ENCODE measurements at regions not wholly inside any gene's neighbourhood (a gene's known extent, or its start where the extent isn't known, plus 50 kb on each side); places are given as distances from the start of the nearest gene placed in this dataset.
A peak's percentile ranks its signal among the peaks of the same experiment; 100 is the strongest.

- Histone ChIP-seq H3K36me3 (ENCODE audit: insufficient read depth, low read length) (no peaks in the 10 kb centered on the region), H3K4me3 (ENCODE audit: low read depth, low read length) (no peak overlapping the region), H3K27me3 (ENCODE audit: insufficient read depth, low read length) (no peaks in the 10 kb centered on the region), H3K4me1 (ENCODE audit: control insufficient read depth, insufficient read depth, low read length, unreplicated experiment) (no peaks in the 10 kb centered on the region), H3K27ac (ENCODE audit: low read depth, low read length) (no peak overlapping the region), H2AFZ (ENCODE audit: low read length, unreplicated experiment) (no peak overlapping the region), H3K79me2 (ENCODE audit: control insufficient read depth, insufficient read depth, low read length, unreplicated experiment) (no peaks in the 10 kb centered on the region)
Measured at GRCh38 chr1:88288571-88288970, 395.5 kb upstream of the PKN2 start.

- Histone ChIP-seq H3K4me1 (ENCODE audit: control insufficient read depth, insufficient read depth, low read length, unreplicated experiment) (no peaks in the 10 kb centered on the region), H3K27ac (ENCODE audit: low read depth, low read length) (no peak overlapping the region)
Measured at GRCh38 chr1:88289401-88290102, 394.5 kb upstream of the PKN2 start.

GRCh38 chr1:88291611-88292354, 392.3 kb upstream of the PKN2 start:
- 0 out of 2 replicates have a peak, but pooled peaks cover 3% of the 10 kb centered on the region for H3K27me3 ChIP-seq (ENCODE audit: insufficient read depth, low read length)
- H3K4me3 ChIP-seq (ENCODE audit: low read depth, low read length), result no peak overlapping the region
- H3K27ac ChIP-seq (ENCODE audit: low read depth, low read length), result no peak overlapping the region
- H3K4me1 ChIP-seq (ENCODE audit: control insufficient read depth, insufficient read depth, low read length, unreplicated experiment), result no peaks in the 10 kb centered on the region
- H3K79me2 ChIP-seq (ENCODE audit: control insufficient read depth, insufficient read depth, low read length, unreplicated experiment), result no peaks in the 10 kb centered on the region
- no peak overlapping the region for H2AFZ ChIP-seq (ENCODE audit: low read length, unreplicated experiment)
- H3K36me3 ChIP-seq (ENCODE audit: insufficient read depth, low read length), result no peaks in the 10 kb centered on the region

More at GRCh38 chr1:88289401-88290102, 394.5 kb upstream of the PKN2 start:
- H3K79me2 ChIP-seq (ENCODE audit: control insufficient read depth, insufficient read depth, low read length, unreplicated experiment), result no peaks in the 10 kb centered on the region
- no peak overlapping the region for H2AFZ ChIP-seq (ENCODE audit: low read length, unreplicated experiment)
- H3K36me3 ChIP-seq (ENCODE audit: insufficient read depth, low read length), result no peaks in the 10 kb centered on the region
- no peak overlapping the region for H3K4me3 ChIP-seq (ENCODE audit: low read depth, low read length)
- no peaks in the 10 kb centered on the region for H3K27me3 ChIP-seq (ENCODE audit: insufficient read depth, low read length)

- H2AFZ ChIP-seq (ENCODE audit: low read length, unreplicated experiment), result no peak overlapping the region
- H3K4me1 ChIP-seq (ENCODE audit: control insufficient read depth, insufficient read depth, low read length, unreplicated experiment), result no peaks in the 10 kb centered on the region
- H3K27me3 ChIP-seq (ENCODE audit: insufficient read depth, low read length), result peaks cover 8% of the 10 kb centered on the region; the same call in 1 of the 2 replicates
- no peak overlapping the region for H3K4me3 ChIP-seq (ENCODE audit: low read depth, low read length)
- H3K79me2 ChIP-seq (ENCODE audit: control insufficient read depth, insufficient read depth, low read length, unreplicated experiment), result no peaks in the 10 kb centered on the region
- no peaks in the 10 kb centered on the region for H3K36me3 ChIP-seq (ENCODE audit: insufficient read depth, low read length)
- no peak overlapping the region for H3K27ac ChIP-seq (ENCODE audit: low read depth, low read length)
Measured at GRCh38 chr1:88293691-88294190, 390.3 kb upstream of the PKN2 start.

- no peak overlapping the region for H3K27ac ChIP-seq (ENCODE audit: low read depth, low read length)
- no peak overlapping the region for H3K4me3 ChIP-seq (ENCODE audit: low read depth, low read length)
- no peaks in the 10 kb centered on the region for H3K79me2 ChIP-seq (ENCODE audit: control insufficient read depth, insufficient read depth, low read length, unreplicated experiment)
- H3K27me3 ChIP-seq (ENCODE audit: insufficient read depth, low read length), result peaks cover 8% of the 10 kb centered on the region; the same call in 1 of the 2 replicates
- no peaks in the 10 kb centered on the region for H3K4me1 ChIP-seq (ENCODE audit: control insufficient read depth, insufficient read depth, low read length, unreplicated experiment)
- no peak overlapping the region for H2AFZ ChIP-seq (ENCODE audit: low read length, unreplicated experiment)
- no peaks in the 10 kb centered on the region for H3K36me3 ChIP-seq (ENCODE audit: insufficient read depth, low read length)
Measured at GRCh38 chr1:88296227-88296626, 387.8 kb upstream of the PKN2 start.

- Histone ChIP-seq H3K27me3 (ENCODE audit: insufficient read depth, low read length) (peaks cover 8% of the 10 kb centered on the region; the same call in 1 of the 2 replicates), H3K79me2 (ENCODE audit: control insufficient read depth, insufficient read depth, low read length, unreplicated experiment) (no peaks in the 10 kb centered on the region), H3K27ac (ENCODE audit: low read depth, low read length) (no peak overlapping the region), H2AFZ (ENCODE audit: low read length, unreplicated experiment) (no peak overlapping the region), H3K36me3 (ENCODE audit: insufficient read depth, low read length) (no peaks in the 10 kb centered on the region), H3K4me3 (ENCODE audit: low read depth, low read length) (no peak overlapping the region), H3K4me1 (ENCODE audit: control insufficient read depth, insufficient read depth, low read length, unreplicated experiment) (no peaks in the 10 kb centered on the region)
Measured at GRCh38 chr1:88296642-88297041, 387.4 kb upstream of the PKN2 start.

GRCh38 chr1:88298506-88298905, 385.6 kb upstream of the PKN2 start:
- no peak overlapping the region for H3K4me3 ChIP-seq (ENCODE audit: low read depth, low read length)
- no peaks in the 10 kb centered on the region for H3K4me1 ChIP-seq (ENCODE audit: control insufficient read depth, insufficient read depth, low read length, unreplicated experiment)
- H2AFZ ChIP-seq (ENCODE audit: low read length, unreplicated experiment), result no peak overlapping the region
- H3K27me3 ChIP-seq (ENCODE audit: insufficient read depth, low read length), result peaks cover 8% of the 10 kb centered on the region; the same call in 1 of the 2 replicates
- no peaks in the 10 kb centered on the region for H3K36me3 ChIP-seq (ENCODE audit: insufficient read depth, low read length)
- no peaks in the 10 kb centered on the region for H3K79me2 ChIP-seq (ENCODE audit: control insufficient read depth, insufficient read depth, low read length, unreplicated experiment)
- no peak overlapping the region for H3K27ac ChIP-seq (ENCODE audit: low read depth, low read length)

GRCh38 chr1:88300752-88301263, 383.3 kb upstream of the PKN2 start:
- H3K27ac ChIP-seq (ENCODE audit: low read depth, low read length), result no peak overlapping the region
- no peak overlapping the region for H2AFZ ChIP-seq (ENCODE audit: low read length, unreplicated experiment)
- H3K4me1 ChIP-seq (ENCODE audit: control insufficient read depth, insufficient read depth, low read length, unreplicated experiment), result no peaks in the 10 kb centered on the region
- no peak overlapping the region for H3K4me3 ChIP-seq (ENCODE audit: low read depth, low read length)
- H3K27me3 ChIP-seq (ENCODE audit: insufficient read depth, low read length), result peaks cover 8% of the 10 kb centered on the region; the same call in 1 of the 2 replicates
- no peaks in the 10 kb centered on the region for H3K79me2 ChIP-seq (ENCODE audit: control insufficient read depth, insufficient read depth, low read length, unreplicated experiment)
- H3K36me3 ChIP-seq (ENCODE audit: insufficient read depth, low read length), result no peaks in the 10 kb centered on the region

- H2AFZ ChIP-seq (ENCODE audit: low read length, unreplicated experiment), result peak overlapping the region; percentile 43
- no peak overlapping the region for H3K27ac ChIP-seq (ENCODE audit: low read depth, low read length)
- H3K4me1 ChIP-seq (ENCODE audit: control insufficient read depth, insufficient read depth, low read length, unreplicated experiment), result no peaks in the 10 kb centered on the region
- peaks cover 22% of the 10 kb centered on the region for H3K27me3 ChIP-seq (ENCODE audit: insufficient read depth, low read length)
- no peaks in the 10 kb centered on the region for H3K79me2 ChIP-seq (ENCODE audit: control insufficient read depth, insufficient read depth, low read length, unreplicated experiment)
- no peak overlapping the region for H3K4me3 ChIP-seq (ENCODE audit: low read depth, low read length)
- no peaks in the 10 kb centered on the region for H3K36me3 ChIP-seq (ENCODE audit: insufficient read depth, low read length)
Measured at GRCh38 chr1:88302843-88303486, 381.1 kb upstream of the PKN2 start.

GRCh38 chr1:88311265-88311664, 372.8 kb upstream of the PKN2 start:
- peaks cover 22% of the 10 kb centered on the region for H3K27me3 ChIP-seq (ENCODE audit: insufficient read depth, low read length)
- no peak overlapping the region for H2AFZ ChIP-seq (ENCODE audit: low read length, unreplicated experiment)
- H3K4me1 ChIP-seq (ENCODE audit: control insufficient read depth, insufficient read depth, low read length, unreplicated experiment), result no peaks in the 10 kb centered on the region
- H3K36me3 ChIP-seq (ENCODE audit: insufficient read depth, low read length), result no peaks in the 10 kb centered on the region
- H3K27ac ChIP-seq (ENCODE audit: low read depth, low read length), result no peak overlapping the region
- no peaks in the 10 kb centered on the region for H3K79me2 ChIP-seq (ENCODE audit: control insufficient read depth, insufficient read depth, low read length, unreplicated experiment)
- no peak overlapping the region for H3K4me3 ChIP-seq (ENCODE audit: low read depth, low read length)
